Small intestine (tissue), 7 donors: ENCODE measurements at regions not wholly inside any gene's neighbourhood (a gene's known extent, or its start where the extent isn't known, plus 50 kb on each side); places are given as distances from the start of the nearest gene placed in this dataset.

ENCODE experiments used
- DNase-seq, 2 donors: peaks; one replicate each; pipeline versions ENCODE4 v3.0.0 to v3.0.0-alpha.2; 2013
- FAIRE-seq: peaks from 2 replicates; lab custom pipeline; 2012; peaks lifted over from hg19 to GRCh38; lab: Jason Lieb, UNC
- H3K27ac ChIP-seq, 3 donors: one replicate each; pipeline ENCODE4 v1.5.1; 2013; ENCODE audit warnings: low read length in 2 of 3, mild to moderate bottlenecking in 2 of 3, control low read depth in 1 of 3, inconsistent platforms in 1 of 3, low read depth in 1 of 3, moderate library complexity in 1 of 3
- H3K27me3 ChIP-seq, 3 donors: one replicate each; pipeline ENCODE4 v1.6.1; 2013; ENCODE audit warnings: low read length in 3 of 3, inconsistent platforms in 1 of 3; ENCODE audit not compliant: control insufficient read depth in 3 of 3, insufficient read depth in 3 of 3
- H3K36me3 ChIP-seq, 3 donors: one replicate each; pipeline ENCODE4 v1.6.1; 2013; ENCODE audit warnings: low read length in 3 of 3, inconsistent platforms in 1 of 3, low read depth in 1 of 3, mild to moderate bottlenecking in 1 of 3, moderate library complexity in 1 of 3; ENCODE audit not compliant: control insufficient read depth in 3 of 3, insufficient read depth in 2 of 3
- H3K4me1 ChIP-seq, 3 donors: one replicate each; pipeline ENCODE4 v1.6.1; 2013; ENCODE audit warnings: low read length in 2 of 3, inconsistent platforms in 1 of 3, low read depth in 1 of 3, mild to moderate bottlenecking in 1 of 3, moderate library complexity in 1 of 3; ENCODE audit not compliant: control insufficient read depth in 3 of 3, insufficient read depth in 2 of 3
- H3K4me3 ChIP-seq, 3 donors: one replicate each; pipeline ENCODE4 v1.5.1; 2013; ENCODE audit warnings: low read length in 3 of 3, control low read depth in 1 of 3, inconsistent platforms in 1 of 3, low read depth in 1 of 3, mild to moderate bottlenecking in 1 of 3, moderate library complexity in 1 of 3
- H3K9me3 ChIP-seq, 2 donors: one replicate each; pipeline ENCODE4 v1.6.1; 2013; ENCODE audit warnings: low read depth in 1 of 2, low read length in 1 of 2; ENCODE audit not compliant: control insufficient read depth in 2 of 2, insufficient read depth in 1 of 2
- WGBS, 3 donors: extraction: QIAGEN DNeasy Blood & Tissue Kit; methylation state at CpG; one replicate each; pipeline ENCODE4 v1.1.7; 2013; 5-methylcytosine and 5-hydroxymethylcytosine counted together
- donor health status: healthy with polysubstance abuse.
- donor health status: control.
- donor health status: control.
- donor health status: Bipolar disorder and iron deficiency.
- donor health status: healthy.

DNA sequence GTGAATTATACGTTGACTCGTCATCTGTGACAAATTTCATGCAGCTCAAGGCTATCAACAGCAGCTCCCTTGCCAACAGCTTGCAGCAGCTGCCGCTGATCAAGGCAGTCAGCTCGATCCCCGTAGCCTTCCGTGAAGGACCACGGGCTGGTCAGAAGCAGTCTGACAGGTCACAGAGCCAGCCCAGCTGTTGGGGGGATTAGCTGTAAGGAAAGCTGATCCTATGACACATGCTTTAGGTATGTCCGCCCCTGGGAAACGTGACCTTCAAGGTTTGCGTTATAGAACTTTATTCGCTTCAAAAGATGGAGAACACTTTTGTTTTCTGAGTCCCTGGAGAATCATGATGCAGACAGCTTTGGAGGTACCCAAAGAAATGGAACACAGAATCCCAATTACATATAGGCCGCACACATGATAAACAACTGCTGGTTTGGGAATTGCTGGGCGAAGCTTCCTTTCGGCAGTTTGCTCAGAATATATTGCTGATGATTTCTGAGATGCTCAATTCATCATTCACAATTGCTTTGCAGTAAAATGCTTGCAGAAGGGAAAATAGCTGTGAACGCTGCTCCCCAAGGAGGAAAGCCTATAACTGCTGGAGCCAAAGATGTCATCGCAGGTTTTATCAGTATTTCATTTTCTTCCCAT, 62.6 kb upstream of the USP29 start:
- H3K36me3 ChIP-seq = no peaks in the 10 kb centered on the region
- 47 to 67% (median 65%) methylated on average over 16 of the region's 16 CpGs for WGBS, 3 donors
- DNase-seq = peak in 1 of 2 donors; percentile 20
- H3K4me3 ChIP-seq = no peak overlapping the region
- no peak for FAIRE-seq
- H3K27me3 ChIP-seq = no peaks in the 10 kb centered on the region
- H3K9me3 ChIP-seq = no peaks in the 10 kb centered on the region
- no peaks in the 10 kb centered on the region for H3K4me1 ChIP-seq
- H3K27ac ChIP-seq = peak overlapping the region in 1 of 3 donors; percentile 4

DNA sequence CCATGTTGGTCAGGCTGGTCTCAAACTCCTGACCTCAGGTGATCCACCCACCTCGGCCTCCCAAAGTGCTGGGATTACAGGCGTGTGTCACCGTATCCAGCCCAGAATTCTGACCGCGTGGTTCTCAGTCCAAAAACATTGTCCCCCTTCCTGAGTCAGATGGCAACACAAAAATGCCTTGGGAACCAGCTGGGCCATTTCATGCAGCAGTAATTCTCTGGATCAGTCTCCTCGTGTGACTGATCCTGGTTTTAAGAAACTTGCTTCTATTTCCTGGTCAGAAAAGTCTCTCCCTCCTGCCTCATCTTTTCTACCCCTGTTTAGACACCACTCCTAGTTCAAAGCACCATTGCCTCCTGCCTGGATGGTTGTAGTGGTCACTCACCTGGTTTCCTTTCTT, 60.9 kb upstream of the USP29 start:
- WGBS, 3 donors = 77 to 83% (median 77%) methylated on average over 6 of the region's 6 CpGs
- no peak overlapping the region for H3K4me3 ChIP-seq
- no peak overlapping the region for H3K27ac ChIP-seq
- FAIRE-seq (no peak), DNase-seq (no peak)
- no peaks in the 10 kb centered on the region for H3K4me1 ChIP-seq
- no peaks in the 10 kb centered on the region for H3K27me3 ChIP-seq
- no peaks in the 10 kb centered on the region for H3K9me3 ChIP-seq
- no peaks in the 10 kb centered on the region for H3K36me3 ChIP-seq

- 72 to 81% (median 75%) methylated on average over 4 of the region's 4 CpGs for WGBS, 3 donors
- FAIRE-seq (no peak), DNase-seq (no peak)
- no peaks in the 10 kb centered on the region for H3K9me3 ChIP-seq
- H3K4me1 ChIP-seq = no peaks in the 10 kb centered on the region
- no peak overlapping the region for H3K4me3 ChIP-seq
- no peak overlapping the region for H3K27ac ChIP-seq
- no peaks in the 10 kb centered on the region for H3K27me3 ChIP-seq
- no peaks in the 10 kb centered on the region for H3K36me3 ChIP-seq
Measured at GRCh38 chr19:57063070-57063469, 56.7 kb upstream of the USP29 start.

GRCh38 chr19:57067440-57067839, 52.3 kb upstream of the USP29 start:
- Histone ChIP-seq H3K36me3 (no peaks in the 10 kb centered on the region), H3K9me3 (peaks cover 0 to 5% of the 10 kb centered on the region in 2 donors), H3K27ac (no peak overlapping the region), H3K4me1 (no peaks in the 10 kb centered on the region), H3K27me3 (no peaks in the 10 kb centered on the region), H3K4me3 (no peak overlapping the region)
- FAIRE-seq (no peak), DNase-seq (no peak)
- 75 to 88% (median 83%) methylated on average over 3 of the region's 3 CpGs for WGBS, 3 donors

- no peak for DNase-seq
- no peak overlapping the region for H3K27ac ChIP-seq
- no peaks in the 10 kb centered on the region for H3K4me1 ChIP-seq
- no peak overlapping the region for H3K4me3 ChIP-seq
- FAIRE-seq = no peak
- no peaks in the 10 kb centered on the region for H3K36me3 ChIP-seq
- H3K9me3 ChIP-seq = peaks cover 0 to 5% of the 10 kb centered on the region in 2 donors
- H3K27me3 ChIP-seq = no peaks in the 10 kb centered on the region
- WGBS, 3 donors = 74 to 80% (median 77%) methylated on average over 12 of the region's 12 CpGs
Measured at GRCh38 chr19:57068311-57068710, 51.5 kb upstream of the USP29 start.

- DNase-seq (peak in 1 of 2 donors; percentile 51), FAIRE-seq (no peak)
- Histone ChIP-seq H3K27me3 (no peaks in the 10 kb centered on the region), H3K4me1 (no peaks in the 10 kb centered on the region), H3K27ac (no peak overlapping the region), H3K36me3 (no peaks in the 10 kb centered on the region), H3K9me3 (peaks cover 0 to 5% of the 10 kb centered on the region in 2 donors), H3K4me3 (no peak overlapping the region)
- 39 to 47% (median 46%) methylated on average over 24 of the region's 24 CpGs for WGBS, 3 donors
Measured at GRCh38 chr19:57068921-57069697, 50.7 kb upstream of the USP29 start.
